Colonic mucosa (tissue), 4 donors: ENCODE measurements at regions not wholly inside any gene's neighbourhood (a gene's known extent, or its start where the extent isn't known, plus 50 kb on each side); places are given as distances from the start of the nearest gene placed in this dataset.

Experiments
- DNase-seq: peaks from one replicate; pipeline ENCODE4 v3.0.0-alpha.2; 2020
- H3K27ac ChIP-seq: fragments of 200-600 bp; one replicate; pipeline ENCODE4 v1.8.0; 2021
- H3K27me3 ChIP-seq: fragments of 200-600 bp; one replicate; pipeline ENCODE4 v1.8.0; 2021
- H3K36me3 ChIP-seq: fragments of 200-600 bp; one replicate; pipeline ENCODE4 v1.8.0; 2021
- H3K4me1 ChIP-seq: fragments of 200-600 bp; one replicate; pipeline ENCODE4 v1.8.0; 2021; ENCODE audit warnings: mild to moderate bottlenecking
- H3K4me3 ChIP-seq: fragments of 200-600 bp; one replicate; pipeline ENCODE4 v1.8.0; 2021
- H3K9ac ChIP-seq, 2 donors: one replicate each; pipeline ENCODE4 v1.7.0; 2013; ENCODE audit warnings: control low read depth in 2 of 2, low read depth in 2 of 2, low read length in 2 of 2
- H3K9me3 ChIP-seq: fragments of 200-600 bp; one replicate; pipeline ENCODE4 v1.8.0; 2021
- intact Hi-C: fragments of 100-400 bp; cut with DNase I; formaldehyde crosslinking; loops from one replicate; pipeline ENCODE4 v1.14.1; 2022
- TF ChIP-seq, protein P1 (sequence below): fragments of 200-600 bp; IDR thresholded peaks from one replicate; pipeline ENCODE4 v1.8.0; 2022; ENCODE audit warnings: antibody characterized with exemption, mild to moderate bottlenecking
- donor health status: healthy.
- donor health status: DM: no; HTN: no; CAD: no.
- donor health status: DM: no; HTN: no; CAD: no.

DNA sequence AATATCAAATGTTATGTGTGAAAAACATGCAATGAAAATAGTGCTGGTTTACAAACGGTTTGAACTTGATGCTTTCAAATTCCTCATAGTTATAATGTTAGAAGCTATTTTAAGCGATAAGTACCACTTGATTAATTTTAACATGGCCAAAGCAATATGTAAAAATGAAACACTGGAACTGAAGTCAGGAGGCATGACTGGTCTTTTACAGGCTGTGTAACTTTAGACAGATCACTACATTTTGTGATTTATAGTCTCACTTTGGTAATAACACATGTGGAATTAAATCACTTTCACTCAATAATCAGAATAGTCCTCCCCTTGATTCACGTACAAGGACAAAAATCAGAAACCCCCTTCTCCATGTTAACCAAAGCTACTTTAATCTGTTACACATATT is 482.7 kb upstream of the NECTIN3 start:
- intact Hi-C loops: no loop called here
- H3K4me3 ChIP-seq: no peak overlapping the region
- no peak overlapping the region for H3K9ac ChIP-seq
- H3K27ac ChIP-seq: no peak overlapping the region
- TF ChIP-seq, protein P1, sequence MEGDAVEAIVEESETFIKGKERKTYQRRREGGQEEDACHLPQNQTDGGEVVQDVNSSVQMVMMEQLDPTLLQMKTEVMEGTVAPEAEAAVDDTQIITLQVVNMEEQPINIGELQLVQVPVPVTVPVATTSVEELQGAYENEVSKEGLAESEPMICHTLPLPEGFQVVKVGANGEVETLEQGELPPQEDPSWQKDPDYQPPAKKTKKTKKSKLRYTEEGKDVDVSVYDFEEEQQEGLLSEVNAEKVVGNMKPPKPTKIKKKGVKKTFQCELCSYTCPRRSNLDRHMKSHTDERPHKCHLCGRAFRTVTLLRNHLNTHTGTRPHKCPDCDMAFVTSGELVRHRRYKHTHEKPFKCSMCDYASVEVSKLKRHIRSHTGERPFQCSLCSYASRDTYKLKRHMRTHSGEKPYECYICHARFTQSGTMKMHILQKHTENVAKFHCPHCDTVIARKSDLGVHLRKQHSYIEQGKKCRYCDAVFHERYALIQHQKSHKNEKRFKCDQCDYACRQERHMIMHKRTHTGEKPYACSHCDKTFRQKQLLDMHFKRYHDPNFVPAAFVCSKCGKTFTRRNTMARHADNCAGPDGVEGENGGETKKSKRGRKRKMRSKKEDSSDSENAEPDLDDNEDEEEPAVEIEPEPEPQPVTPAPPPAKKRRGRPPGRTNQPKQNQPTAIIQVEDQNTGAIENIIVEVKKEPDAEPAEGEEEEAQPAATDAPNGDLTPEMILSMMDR: no peak
- no peaks in the 10 kb centered on the region for H3K9me3 ChIP-seq
- no peak for DNase-seq
- H3K4me1 ChIP-seq: no peaks in the 10 kb centered on the region
- H3K36me3 ChIP-seq: no peaks in the 10 kb centered on the region
- H3K27me3 ChIP-seq: no peaks in the 10 kb centered on the region

DNA sequence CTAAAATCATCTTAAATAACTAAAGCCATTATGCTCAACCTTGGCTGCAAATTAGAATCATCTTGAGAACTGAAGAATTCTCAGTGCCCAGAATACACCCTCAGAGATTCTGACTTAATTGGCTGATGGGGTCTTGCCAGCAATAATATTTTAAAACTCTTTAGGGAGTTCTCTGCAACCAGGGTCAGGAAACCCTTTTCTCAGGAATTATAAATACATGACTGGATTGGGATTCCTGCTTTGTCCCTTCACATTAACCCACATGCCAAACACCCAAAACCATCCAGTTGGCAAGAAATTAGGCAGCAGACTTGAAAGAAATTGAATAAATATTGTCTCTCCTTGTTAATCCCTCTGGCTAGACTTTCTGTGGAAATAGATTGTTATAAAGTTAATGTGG is 482.3 kb upstream of the NECTIN3 start:
- Histone ChIP-seq H3K27me3 (no peaks in the 10 kb centered on the region), H3K9me3 (no peaks in the 10 kb centered on the region), H3K4me1 (no peaks in the 10 kb centered on the region), H3K36me3 (no peaks in the 10 kb centered on the region), H3K4me3 (no peak overlapping the region), H3K27ac (no peak overlapping the region), H3K9ac (no peak overlapping the region)
- TF ChIP-seq, protein P1: no peak
- no peak for DNase-seq
- intact Hi-C loops: no loop called here

DNA sequence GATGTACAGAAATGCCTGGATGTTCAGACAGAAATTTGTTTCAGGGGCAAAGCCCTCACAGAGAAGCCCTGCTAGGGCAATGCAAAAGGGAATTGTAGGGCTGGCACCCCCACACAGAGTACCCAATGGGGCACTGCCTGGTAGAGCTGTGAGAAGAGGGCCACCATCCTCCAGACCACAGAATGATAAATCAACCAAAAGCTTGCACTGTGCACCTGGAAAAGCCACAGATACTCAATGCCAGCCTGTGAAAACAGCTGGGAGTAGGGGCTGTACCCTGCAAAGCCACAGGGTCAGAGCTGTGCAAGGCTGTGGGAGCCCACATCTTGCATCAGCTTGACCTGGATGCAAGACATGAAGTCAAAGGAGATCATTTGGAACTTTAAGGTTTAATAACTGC is 477.9 kb upstream of the NECTIN3 start:
- DNase-seq: no peak
- TF ChIP-seq, protein P1: no peak
- no peak overlapping the region for H3K27ac ChIP-seq
- no peak overlapping the region for H3K4me3 ChIP-seq
- no peaks in the 10 kb centered on the region for H3K36me3 ChIP-seq
- no peaks in the 10 kb centered on the region for H3K9me3 ChIP-seq
- no peak overlapping the region for H3K9ac ChIP-seq
- no peaks in the 10 kb centered on the region for H3K4me1 ChIP-seq
- no peaks in the 10 kb centered on the region for H3K27me3 ChIP-seq
- intact Hi-C loops: no loop called here

DNA sequence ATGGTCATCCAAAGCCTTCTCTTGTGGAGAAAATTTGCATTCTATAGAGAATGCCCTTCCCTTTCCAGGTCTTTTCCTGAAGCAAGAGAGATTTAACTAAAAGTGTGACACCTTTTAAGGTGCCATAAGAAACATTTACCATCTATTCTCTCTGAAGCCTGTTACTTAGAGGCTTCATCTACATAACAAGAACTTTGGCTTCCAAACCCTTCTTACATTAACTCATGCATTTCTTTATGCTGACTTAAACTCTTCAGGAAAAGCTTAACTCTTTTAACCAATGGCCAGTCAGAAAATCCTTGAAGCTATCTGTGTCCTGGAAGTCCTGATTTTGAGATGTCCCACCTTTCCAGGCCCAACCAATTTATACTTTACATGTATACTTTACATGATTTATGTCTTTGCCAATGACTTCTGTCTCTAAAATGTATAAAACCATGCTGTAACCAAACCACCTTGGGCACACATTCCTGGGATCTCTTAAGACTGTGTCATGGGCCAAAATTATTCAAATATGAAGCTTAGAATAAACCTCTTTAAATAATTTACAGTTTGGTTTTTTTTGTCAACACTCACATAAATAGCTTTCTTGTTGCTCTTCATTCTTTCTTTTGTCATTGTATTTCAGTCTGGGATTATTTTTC is 472.6 kb upstream of the NECTIN3 start:
- no peak overlapping the region for H3K4me3 ChIP-seq
- H3K9ac ChIP-seq: no peak overlapping the region

DNA sequence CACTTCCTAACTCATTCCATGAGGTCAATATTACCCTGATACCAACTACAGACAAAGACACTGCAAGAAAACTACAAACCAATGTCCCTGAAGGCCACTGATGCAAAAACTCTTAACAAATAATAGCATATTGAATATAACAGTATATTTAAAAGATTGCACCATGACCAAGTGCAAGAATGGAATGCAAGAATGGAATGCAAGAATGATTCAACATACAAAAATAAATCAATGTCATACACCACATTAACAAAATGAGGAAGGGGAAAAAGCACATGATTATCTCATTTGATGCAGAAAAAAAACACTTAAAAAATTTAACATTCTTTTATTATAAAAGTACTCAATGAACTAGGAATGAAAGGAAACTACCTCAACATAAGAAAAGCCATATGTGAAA is 463.1 kb upstream of the NECTIN3 start:
- Histone ChIP-seq H3K9ac (no peak overlapping the region), H3K36me3 (no peaks in the 10 kb centered on the region), H3K4me3 (no peak overlapping the region), H3K27me3 (no peaks in the 10 kb centered on the region), H3K9me3 (no peaks in the 10 kb centered on the region), H3K27ac (no peak overlapping the region), H3K4me1 (no peaks in the 10 kb centered on the region)
- intact Hi-C loops: no loop called here
- DNase-seq: no peak
- TF ChIP-seq, protein P1: no peak

More for the DNA sequence above, 472.6 kb upstream of the NECTIN3 start:
- TF ChIP-seq, protein P1: no peak
- intact Hi-C loops: no loop called here
- H3K36me3 ChIP-seq: no peaks in the 10 kb centered on the region
- DNase-seq: no peak
- no peaks in the 10 kb centered on the region for H3K4me1 ChIP-seq
- no peaks in the 10 kb centered on the region for H3K27me3 ChIP-seq
- H3K27ac ChIP-seq: no peak overlapping the region
- no peaks in the 10 kb centered on the region for H3K9me3 ChIP-seq
